Epithelial cell of proximal tubule (primary cell): ENCODE measurements at regions not wholly inside any gene's neighbourhood (a gene's known extent, or its start where the extent isn't known, plus 50 kb on each side); places are given as distances from the start of the nearest gene placed in this dataset.

Experiments
- DNase-seq: peaks from one replicate; pipeline ENCODE4 v3.0.0-alpha.2; 2011; ENCODE audit warnings: low read depth
- H3K4me3 ChIP-seq: 2 replicates; pipeline ENCODE4 v1.5.1; 2011; ENCODE audit warnings: low read depth, mild to moderate bottlenecking, low read length
- TF ChIP-seq, protein P1 (sequence below): conservative IDR thresholded peaks from 2 replicates; pipeline ENCODE4 v1.5.1; 2012; ENCODE audit warnings: low read depth, mild to moderate bottlenecking, low read length

DNA sequence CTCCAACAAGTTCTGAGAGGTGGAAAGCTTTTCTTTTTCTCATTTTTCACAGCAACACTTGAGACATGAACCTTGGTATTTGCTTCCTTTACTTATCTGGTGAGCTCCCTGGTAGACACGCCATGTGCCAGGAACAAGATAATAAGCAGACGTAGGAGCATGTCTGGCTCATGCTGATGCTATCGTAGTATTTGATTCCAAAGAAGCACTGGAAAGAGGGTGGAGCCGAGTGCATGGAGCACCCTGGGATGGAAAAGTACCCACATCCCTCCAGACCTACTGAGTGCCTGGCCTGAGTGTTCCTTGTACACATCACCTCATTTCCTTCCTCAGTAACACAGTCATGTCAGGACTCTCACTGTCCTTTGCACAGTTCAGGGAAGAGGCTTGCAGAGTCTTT, 231.0 kb downstream of the CBLN1 start:
- H3K4me3 ChIP-seq, result no peak overlapping the region
- DNase-seq, result no peak
- TF ChIP-seq, protein P1, sequence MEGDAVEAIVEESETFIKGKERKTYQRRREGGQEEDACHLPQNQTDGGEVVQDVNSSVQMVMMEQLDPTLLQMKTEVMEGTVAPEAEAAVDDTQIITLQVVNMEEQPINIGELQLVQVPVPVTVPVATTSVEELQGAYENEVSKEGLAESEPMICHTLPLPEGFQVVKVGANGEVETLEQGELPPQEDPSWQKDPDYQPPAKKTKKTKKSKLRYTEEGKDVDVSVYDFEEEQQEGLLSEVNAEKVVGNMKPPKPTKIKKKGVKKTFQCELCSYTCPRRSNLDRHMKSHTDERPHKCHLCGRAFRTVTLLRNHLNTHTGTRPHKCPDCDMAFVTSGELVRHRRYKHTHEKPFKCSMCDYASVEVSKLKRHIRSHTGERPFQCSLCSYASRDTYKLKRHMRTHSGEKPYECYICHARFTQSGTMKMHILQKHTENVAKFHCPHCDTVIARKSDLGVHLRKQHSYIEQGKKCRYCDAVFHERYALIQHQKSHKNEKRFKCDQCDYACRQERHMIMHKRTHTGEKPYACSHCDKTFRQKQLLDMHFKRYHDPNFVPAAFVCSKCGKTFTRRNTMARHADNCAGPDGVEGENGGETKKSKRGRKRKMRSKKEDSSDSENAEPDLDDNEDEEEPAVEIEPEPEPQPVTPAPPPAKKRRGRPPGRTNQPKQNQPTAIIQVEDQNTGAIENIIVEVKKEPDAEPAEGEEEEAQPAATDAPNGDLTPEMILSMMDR, result no peak

DNA sequence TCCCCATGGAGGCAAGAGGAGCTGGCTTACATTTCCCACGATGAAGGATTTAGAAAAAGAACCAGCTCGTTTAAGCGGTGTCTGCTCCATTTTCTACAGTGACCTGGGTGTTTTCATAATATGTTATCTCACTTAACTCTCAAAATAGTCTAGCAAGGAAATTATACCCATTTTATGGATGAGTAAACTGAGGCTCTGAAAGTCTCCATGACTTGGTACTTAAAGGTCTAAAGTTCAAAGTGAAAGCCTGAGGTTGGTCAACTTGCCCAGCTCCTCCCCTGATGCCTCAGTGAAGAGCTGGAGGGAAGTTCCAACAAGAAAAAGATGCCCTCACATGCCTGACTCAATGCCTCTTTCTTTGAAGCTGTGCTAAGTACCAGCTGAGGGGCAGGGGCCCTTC, 232.0 kb downstream of the CBLN1 start:
- TF ChIP-seq, protein P1, result no peak
- no peak overlapping the region for H3K4me3 ChIP-seq

DNA sequence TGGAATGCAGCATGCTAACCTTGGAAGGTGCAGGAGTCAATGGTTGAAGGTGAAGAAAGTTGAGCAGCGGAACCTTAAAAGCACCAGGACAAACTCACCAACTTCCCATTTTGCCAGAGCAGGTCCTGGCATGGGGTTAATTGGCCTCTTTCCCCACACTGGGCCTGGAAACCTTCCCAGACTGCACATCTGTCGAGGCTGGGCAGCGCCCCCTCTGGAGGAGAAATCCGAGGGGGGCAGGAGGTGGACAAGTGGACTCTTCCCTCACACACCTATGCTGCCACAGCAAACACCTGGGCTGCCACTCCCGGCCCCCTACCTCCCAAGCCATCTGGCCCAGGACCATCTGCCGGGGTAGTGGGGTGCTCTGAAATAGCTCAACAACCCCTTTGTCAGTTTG, 232.4 kb downstream of the CBLN1 start:
- TF ChIP-seq, protein P1, result no peak
- DNase-seq, result no peak
- no peak overlapping the region for H3K4me3 ChIP-seq

More for the DNA sequence above, 232.0 kb downstream of the CBLN1 start:
- no peak for DNase-seq

DNA sequence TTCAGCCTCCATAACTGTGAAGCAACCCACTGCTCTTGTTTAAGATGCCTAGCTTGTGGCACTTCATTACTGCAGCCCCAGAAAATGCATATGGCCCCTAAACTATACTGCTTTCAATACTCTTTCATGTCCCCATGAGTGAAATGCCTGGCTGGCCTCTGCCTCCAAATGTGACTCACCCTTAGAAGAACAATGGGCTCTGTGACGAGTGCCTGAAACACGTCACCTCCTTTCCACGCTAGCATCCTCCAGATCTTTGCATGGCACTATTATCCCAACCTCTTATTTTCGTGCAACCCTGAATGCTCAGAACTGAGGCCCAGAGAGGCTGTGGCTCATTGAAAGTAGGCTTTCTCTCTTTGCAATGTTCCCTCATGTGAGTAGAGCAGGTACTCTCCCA, 233.1 kb downstream of the CBLN1 start:
- DNase-seq, result no peak
- TF ChIP-seq, protein P1, result no peak
- no peak overlapping the region for H3K4me3 ChIP-seq

DNA sequence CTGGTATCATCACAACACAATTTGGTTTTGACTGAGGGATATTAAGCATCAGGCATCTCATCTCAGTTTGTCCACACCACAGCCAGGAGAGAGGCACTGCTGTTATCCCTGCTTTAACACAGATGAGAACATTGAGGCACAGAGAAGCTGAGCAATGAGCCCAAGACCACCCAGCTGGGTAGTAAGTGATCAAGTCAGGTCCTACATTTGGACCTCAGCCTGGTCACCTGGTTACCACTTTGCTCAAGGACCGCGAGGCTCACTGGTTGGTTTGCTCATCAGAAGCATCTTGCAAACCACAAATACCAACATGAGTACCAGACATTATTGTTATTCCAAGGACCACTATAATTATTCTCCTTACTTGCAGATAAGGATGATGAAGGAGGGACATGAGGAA, 245.5 kb downstream of the CBLN1 start:
- TF ChIP-seq, protein P1, result no peak
- H3K4me3 ChIP-seq, result no peak overlapping the region
- DNase-seq, result no peak

DNA sequence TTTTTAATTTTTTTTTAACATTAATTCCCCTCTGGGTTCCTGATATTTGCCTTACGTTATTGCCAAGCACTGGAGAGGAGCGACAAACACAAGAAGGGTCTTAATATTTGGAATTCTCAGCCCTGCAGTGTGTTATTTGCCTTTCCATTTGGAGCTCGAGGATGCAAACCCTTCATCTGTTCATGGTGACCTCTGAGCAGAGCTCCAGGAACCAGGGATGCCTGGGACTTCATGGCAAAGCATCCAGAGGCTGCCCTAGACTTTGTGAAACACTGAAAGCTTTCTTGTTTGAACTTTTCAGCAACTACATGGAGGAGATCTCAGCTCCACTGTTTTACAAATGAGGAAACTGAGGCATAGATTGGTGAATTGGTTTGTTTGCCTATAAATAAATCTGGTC, 254.2 kb downstream of the CBLN1 start:
- H3K4me3 ChIP-seq, result no peak overlapping the region
- TF ChIP-seq, protein P1, result no peak
- DNase-seq, result no peak

DNA sequence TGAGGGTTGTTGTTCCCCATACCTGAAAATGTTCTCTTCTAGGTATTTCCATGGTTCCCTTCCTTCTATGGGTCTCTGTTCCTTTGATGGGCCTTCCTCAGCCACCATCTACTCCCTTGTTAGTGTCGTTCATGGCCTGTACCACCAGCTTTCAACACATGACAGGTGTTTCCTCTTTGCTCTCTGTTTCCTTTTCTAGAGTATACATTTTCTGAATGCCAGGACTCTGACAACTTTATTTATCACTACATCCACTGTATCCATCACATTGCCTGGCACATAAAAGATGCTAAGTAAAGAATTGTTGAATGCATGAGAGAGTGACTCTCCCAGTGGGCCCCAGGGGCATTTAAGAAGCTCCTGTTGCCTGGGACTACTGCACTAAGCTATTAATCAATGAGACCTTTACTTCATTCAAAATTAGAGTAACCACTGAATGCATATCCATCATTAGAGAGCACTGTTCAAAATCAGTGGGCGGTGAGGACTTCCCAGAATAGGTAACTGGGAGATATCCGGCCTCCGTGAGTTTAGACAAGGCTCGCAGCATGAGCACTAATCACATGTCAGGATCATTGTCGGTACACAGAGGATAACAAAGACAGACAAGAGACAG, 255.0 kb downstream of the CBLN1 start:
- H3K4me3 ChIP-seq, result no peak overlapping the region
- TF ChIP-seq, protein P1, result no peak
- no peak for DNase-seq
